PC-9 (cell line): ENCODE measurements at regions not wholly inside any gene's neighbourhood (a gene's known extent, or its start where the extent isn't known, plus 50 kb on each side); places are given as distances from the start of the nearest gene placed in this dataset.

ENCODE experiments used
- BruUV-seq: library from RNA; stranded (reverse); fragments of 400-500 nt; replicated peaks from 2 replicates; lab custom pipeline; 2021; lab: Mats Ljungman, UMichigan
- CTCF ChIA-PET: fragments of 300-600 bp; sonication (Branson Sonifier 250); formaldehyde crosslinking; loops from one replicate; lab custom pipeline; 2022; ENCODE audit warnings: antibody characterized with exemption; lab: Charles Lee
- POLR2A ChIA-PET: fragments of 300-600 bp; sonication (Branson Sonifier 250); formaldehyde crosslinking; loops from one replicate; lab custom pipeline; 2022; ENCODE audit warnings: antibody characterized with exemption; ENCODE audit not compliant: unreplicated experiment; lab: Charles Lee
- DNase-seq, 2 experiments: peaks; one replicate each; pipeline versions ENCODE4 v3.0.0 to v3.0.0-alpha.2; 2015 to 2022; ENCODE audit warnings: mixed read lengths in 1 of 2
- H2AFZ ChIP-seq: fragments of 200-600 bp; sonication (generic); 2 replicates; pipeline ENCODE4 v1.8.1; 2017; ENCODE audit warnings: antibody characterized with exemption
- H3F3A ChIP-seq: fragments of 200-600 bp; sonication (generic); 2 replicates; pipeline ENCODE4 v1.8.1; 2017; ENCODE audit warnings: antibody characterized with exemption, mild to moderate bottlenecking, low read depth; ENCODE audit not compliant: insufficient read depth
- H3K27ac ChIP-seq: fragments of 200-600 bp; sonication (generic); 2 replicates; pipeline ENCODE4 v1.6.1; 2016; ENCODE audit warnings: mixed run types
- H3K27me3 ChIP-seq: fragments of 200-600 bp; sonication (generic); 2 replicates; pipeline ENCODE4 v1.6.1; 2016; ENCODE audit warnings: low read depth, mixed run types; ENCODE audit not compliant: insufficient read depth
- H3K36me3 ChIP-seq: fragments of 200-600 bp; sonication (generic); 2 replicates; pipeline ENCODE4 v1.6.1; 2016; ENCODE audit warnings: low read depth, mixed run types
- H3K4me1 ChIP-seq: fragments of 200-600 bp; sonication (generic); replicated peaks from 2 replicates; pipeline ENCODE4 v1.6.1; 2016; ENCODE audit warnings: mixed run types; ENCODE audit not compliant: insufficient read depth
- H3K4me2 ChIP-seq: fragments of 200-600 bp; sonication (generic); 2 replicates; pipeline ENCODE4 v1.6.1; 2017; ENCODE audit warnings: mixed run types
- H3K4me3 ChIP-seq: fragments of 200-600 bp; sonication (generic); 2 replicates; pipeline ENCODE4 v1.6.1; 2016; ENCODE audit warnings: mixed run types
- H3K79me2 ChIP-seq: fragments of 200-600 bp; sonication (generic); 2 replicates; pipeline ENCODE4 v1.6.1; 2017; ENCODE audit warnings: low read depth, mixed run types
- H3K9me2 ChIP-seq: fragments of 200-600 bp; sonication (generic); 2 replicates; pipeline ENCODE4 v1.8.1; 2017; ENCODE audit warnings: mild to moderate bottlenecking; ENCODE audit not compliant: insufficient read depth
- H3K9me3 ChIP-seq: fragments of 200-600 bp; sonication (generic); 2 replicates; pipeline ENCODE4 v1.8.1; 2016; ENCODE audit warnings: low read depth; ENCODE audit not compliant: insufficient read depth
- H4K20me1 ChIP-seq: fragments of 200-600 bp; sonication (generic); 2 replicates; pipeline ENCODE4 v1.8.1; 2017; ENCODE audit not compliant: insufficient read depth
- CTCF ChIP-seq: fragments of 200-600 bp; sonication (generic); conservative IDR thresholded peaks from 2 replicates; pipeline ENCODE4 v1.6.1; 2017; ENCODE audit warnings: mixed run types, antibody characterized with exemption, mild to moderate bottlenecking, moderate library complexity
- EZH2 ChIP-seq: fragments of 200-600 bp; sonication (generic); IDR thresholded peaks from 2 replicates; pipeline ENCODE4 v1.8.0; 2017; ENCODE audit warnings: antibody characterized with exemption, low read depth
- intact Hi-C: fragments of 100-400 bp; cut with micrococcal nuclease; formaldehyde crosslinking; loops from one replicate; pipeline ENCODE4 v1.10.0; 2022; ENCODE audit not compliant: unreplicated experiment

GRCh38 chr18:4842287-4842686 is 354.8 kb downstream of the AKAIN1 start:
- Histone ChIP-seq H2AFZ (no peak overlapping the region), H3K4me2 (no peak overlapping the region), H3F3A (no peaks in the 10 kb centered on the region), H3K27me3 (no peaks in the 10 kb centered on the region), H3K36me3 (no peaks in the 10 kb centered on the region), H3K9me2 (no peaks in the 10 kb centered on the region), H3K9me3 (no peaks in the 10 kb centered on the region), H3K79me2 (no peaks in the 10 kb centered on the region), H3K4me3 (no peak overlapping the region), H3K27ac (no peak overlapping the region), H3K4me1 (no peaks in the 10 kb centered on the region), H4K20me1 (no peaks in the 10 kb centered on the region)
- BruUV-seq = no TSS peak
- DNase-seq = no peak
- intact Hi-C loops = no loop called here
- ChIA-PET CTCF (no interaction called here), POLR2A (no interaction called here)
- TF ChIP-seq EZH2 = no peak
- TF ChIP-seq CTCF = no peak

DNA sequence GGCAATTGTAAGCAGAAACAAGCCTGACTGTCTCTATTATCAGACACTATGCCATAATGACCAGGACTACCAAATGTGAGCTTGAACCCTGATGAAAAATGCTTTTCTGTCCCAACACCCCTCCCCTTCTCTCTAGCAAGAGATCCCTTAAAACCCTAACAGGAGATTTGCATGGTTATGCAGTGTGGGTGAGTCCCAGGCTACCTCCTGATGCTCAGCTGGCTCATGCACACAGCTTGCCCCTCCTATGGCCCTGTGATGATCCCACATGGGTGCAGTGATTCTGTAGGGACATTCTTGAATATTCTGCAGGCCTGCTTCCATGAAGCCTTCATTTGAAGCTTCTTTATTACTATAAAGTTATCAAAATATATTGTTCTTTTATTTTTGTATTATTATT is 357.4 kb downstream of the AKAIN1 start:
- POLR2A ChIA-PET = no interaction called here
- Histone ChIP-seq H3K79me2 (no peaks in the 10 kb centered on the region), H3K4me2 (no peak overlapping the region), H4K20me1 (no peaks in the 10 kb centered on the region), H3K4me3 (no peak overlapping the region), H3K27me3 (no peaks in the 10 kb centered on the region), H3K4me1 (no peaks in the 10 kb centered on the region), H3K27ac (no peak overlapping the region), H2AFZ (no peak overlapping the region), H3K9me2 (no peaks in the 10 kb centered on the region), H3F3A (no peaks in the 10 kb centered on the region), H3K36me3 (no peaks in the 10 kb centered on the region), H3K9me3 (no peaks in the 10 kb centered on the region)
- CTCF ChIA-PET = no interaction called here
- intact Hi-C loops = no loop called here
- no peak for DNase-seq
- no peak for TF ChIP-seq EZH2
- TF ChIP-seq CTCF = no peak
- no TSS peak for BruUV-seq

DNA sequence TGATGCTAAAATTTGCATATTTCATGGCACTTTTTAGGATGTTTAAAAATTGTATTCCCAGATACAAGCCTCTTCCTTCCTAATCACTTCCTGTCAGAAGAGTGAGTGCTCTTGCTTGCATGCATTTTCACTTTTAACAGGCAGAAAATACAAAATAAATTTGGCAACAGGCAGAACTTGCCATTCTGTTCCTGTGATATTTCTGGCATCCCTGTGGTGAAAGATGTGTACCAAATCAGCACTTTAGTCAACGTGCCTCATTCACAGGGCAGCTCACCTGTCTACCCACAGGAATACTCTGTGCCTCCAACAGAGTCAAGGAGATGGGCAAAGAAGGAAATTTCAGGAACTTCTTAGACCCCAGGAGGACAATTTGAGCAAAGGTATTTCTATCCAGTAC is 360.9 kb downstream of the AKAIN1 start:
- intact Hi-C loops = no loop called here
- Histone ChIP-seq H3K9me2 (no peaks in the 10 kb centered on the region), H3K36me3 (no peaks in the 10 kb centered on the region), H3K4me1 (no peaks in the 10 kb centered on the region), H4K20me1 (no peaks in the 10 kb centered on the region), H3K27ac (no peak overlapping the region), H3K4me3 (no peak overlapping the region), H3K4me2 (no peak overlapping the region), H3K9me3 (no peaks in the 10 kb centered on the region), H3K27me3 (no peaks in the 10 kb centered on the region), H2AFZ (no peak overlapping the region), H3K79me2 (no peaks in the 10 kb centered on the region), H3F3A (no peaks in the 10 kb centered on the region)
- TF ChIP-seq CTCF (no peak), EZH2 (no peak)
- ChIA-PET POLR2A (no interaction called here), CTCF (no interaction called here)
- DNase-seq = no peak
- BruUV-seq = no TSS peak
